ENCODE measurements at regions not wholly inside any gene's neighbourhood (a gene's known extent, or its start where the extent isn't known, plus 50 kb on each side); places are given as distances from the start of the nearest gene placed in this dataset.

- no peak for DNase-seq
Observed at GRCh38 chr4:89541998-89542397, 234.4 kb upstream of the GPRIN3 start.

- DNase-seq, result no peak
Observed at GRCh38 chr4:89539797-89540711, 232.5 kb upstream of the GPRIN3 start.

GRCh38 chr4:89539374-89539773 lies 231.8 kb upstream of the GPRIN3 start:
- no peak for DNase-seq

GRCh38 chr4:89538886-89539285 lies 231.3 kb upstream of the GPRIN3 start:
- DNase-seq, result no peak

DNA sequence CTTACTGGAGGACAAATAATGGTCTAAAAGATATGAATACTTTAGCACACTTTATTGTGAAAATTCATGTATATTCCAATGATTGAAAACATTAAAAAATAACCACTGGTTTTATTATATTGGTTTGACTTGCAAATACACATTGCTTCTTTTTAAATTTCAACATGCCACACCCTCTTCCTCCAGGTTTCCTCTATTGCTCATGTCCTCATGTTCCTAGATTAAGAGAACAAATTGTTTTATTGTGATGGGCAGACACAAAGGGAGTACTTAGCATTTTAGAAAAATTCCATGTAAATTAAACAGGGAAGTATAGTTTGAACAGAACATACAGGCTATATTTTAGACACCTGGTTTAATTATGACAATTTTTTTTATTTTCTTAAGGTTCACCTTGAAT lies 230.6 kb upstream of the GPRIN3 start:
- no peak for DNase-seq

DNA sequence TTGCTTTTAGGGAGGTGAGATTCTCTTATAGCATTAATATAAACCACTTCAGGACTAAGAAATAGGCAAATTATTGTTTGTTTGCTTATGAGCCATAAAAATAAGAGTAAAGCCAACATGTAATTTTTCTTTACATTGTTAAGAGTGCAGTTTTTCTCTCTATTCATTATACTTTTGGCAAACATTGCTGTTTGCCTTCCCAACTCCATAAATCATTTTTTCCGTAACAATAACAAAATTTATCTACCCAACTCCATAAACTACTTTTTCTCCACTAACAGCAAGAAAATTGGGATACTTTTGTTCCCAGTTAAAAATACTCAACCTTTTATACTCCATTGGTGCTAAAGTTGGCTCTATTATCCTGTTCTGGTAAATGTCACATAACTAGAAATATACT lies 229.7 kb upstream of the GPRIN3 start:
- no peak for DNase-seq

GRCh38 chr4:89535251-89535650 lies 227.7 kb upstream of the GPRIN3 start:
- DNase-seq, result no peak

GRCh38 chr4:89534356-89534755 lies 226.8 kb upstream of the GPRIN3 start:
- no peak for DNase-seq

GRCh38 chr4:89531932-89532640 lies 224.5 kb upstream of the GPRIN3 start:
- no peak for DNase-seq

GRCh38 chr4:89528526-89529133 lies 221.0 kb upstream of the GPRIN3 start:
- no peak for DNase-seq

GRCh38 chr4:89521826-89522225 lies 214.2 kb upstream of the GPRIN3 start:
- no peak for DNase-seq

DNA sequence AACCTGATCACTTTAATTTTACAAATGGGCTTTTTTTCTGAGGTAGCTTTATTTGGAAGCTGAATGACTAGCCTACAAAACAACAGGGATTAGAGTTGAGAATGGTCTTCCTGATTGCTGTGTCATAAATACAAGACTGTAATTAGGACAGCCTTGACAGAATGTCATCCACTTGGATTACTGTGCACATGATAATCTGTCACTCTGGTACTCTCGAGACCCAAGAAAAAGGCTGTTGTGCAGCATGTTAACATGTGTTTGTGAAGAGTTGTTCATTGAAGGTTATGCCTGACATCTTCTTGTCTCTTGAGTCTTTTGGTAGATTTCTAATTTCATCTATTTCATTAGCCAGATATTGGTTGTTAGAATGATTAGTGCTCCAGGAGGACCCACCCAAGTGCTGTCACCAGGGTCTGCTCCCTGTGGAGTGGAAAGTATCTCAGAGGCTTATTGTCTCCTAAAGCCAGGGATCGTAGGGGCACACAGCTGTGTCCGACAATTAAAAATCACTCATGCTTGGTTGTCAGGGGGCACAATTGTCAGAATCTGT lies 212.2 kb upstream of the GPRIN3 start:
- no peak for DNase-seq

DNA sequence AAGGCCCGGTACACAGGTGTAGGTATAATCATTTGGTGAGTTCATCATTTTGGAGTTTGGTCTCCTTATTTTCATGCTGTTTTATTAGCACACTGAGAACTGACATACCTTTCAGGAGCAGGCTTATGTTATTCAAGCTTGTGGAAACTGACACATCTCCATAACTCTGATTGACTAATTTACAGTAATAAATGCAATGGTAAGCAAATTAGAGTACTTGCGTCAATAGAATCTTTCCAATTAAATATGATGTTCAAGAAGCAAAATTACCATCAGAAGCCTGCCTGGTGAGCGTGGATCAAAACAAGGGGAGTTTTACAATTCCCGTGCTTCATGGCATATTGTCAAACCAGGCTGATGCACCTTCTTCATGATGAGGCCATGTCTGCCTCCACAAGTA lies 210.7 kb upstream of the GPRIN3 start:
- no peak for DNase-seq

DNA sequence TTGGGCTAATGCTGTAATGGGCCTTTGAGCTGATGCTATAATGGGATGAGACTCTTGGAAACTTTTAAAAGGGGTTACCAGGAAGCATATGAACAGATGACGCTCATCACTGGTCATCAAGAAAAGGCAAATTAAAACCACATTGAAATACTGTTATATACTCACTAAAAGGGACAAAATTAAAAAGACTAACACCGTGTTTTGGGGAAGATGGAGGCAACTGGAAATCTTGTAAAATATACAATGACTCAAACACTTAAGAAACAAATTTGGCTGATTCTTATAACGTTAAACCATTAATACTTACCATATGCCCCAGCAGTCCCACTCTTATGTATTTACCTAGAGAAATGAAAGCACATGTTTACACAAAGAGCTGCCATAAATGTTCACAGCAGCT lies 207.2 kb upstream of the GPRIN3 start:
- DNase-seq, result no peak

DNA sequence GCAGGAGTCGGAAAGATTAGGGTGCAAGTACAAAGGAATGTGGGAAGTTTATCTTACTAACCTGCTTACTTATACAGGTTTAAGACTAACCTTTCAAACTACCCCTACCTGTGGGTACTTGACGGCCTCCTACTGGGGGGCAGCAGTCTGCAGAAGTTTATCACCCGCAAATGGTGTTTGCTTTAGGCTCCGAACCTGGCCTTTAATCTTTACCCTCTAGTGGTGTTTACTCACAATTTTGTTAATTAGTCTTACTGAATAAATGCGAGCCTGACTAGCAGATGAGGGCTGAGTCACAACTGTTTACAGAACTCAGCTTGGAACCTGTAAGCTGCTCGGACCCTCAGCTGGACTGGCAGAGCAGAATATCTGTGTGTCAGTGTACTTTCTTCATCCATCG lies 204.2 kb upstream of the GPRIN3 start:
- DNase-seq, result no peak

- no peak for DNase-seq
Observed at GRCh38 chr4:89509708-89510281, 202.2 kb upstream of the GPRIN3 start.

GRCh38 chr4:89506866-89507491 lies 199.4 kb upstream of the GPRIN3 start:
- no peak for DNase-seq

DNA sequence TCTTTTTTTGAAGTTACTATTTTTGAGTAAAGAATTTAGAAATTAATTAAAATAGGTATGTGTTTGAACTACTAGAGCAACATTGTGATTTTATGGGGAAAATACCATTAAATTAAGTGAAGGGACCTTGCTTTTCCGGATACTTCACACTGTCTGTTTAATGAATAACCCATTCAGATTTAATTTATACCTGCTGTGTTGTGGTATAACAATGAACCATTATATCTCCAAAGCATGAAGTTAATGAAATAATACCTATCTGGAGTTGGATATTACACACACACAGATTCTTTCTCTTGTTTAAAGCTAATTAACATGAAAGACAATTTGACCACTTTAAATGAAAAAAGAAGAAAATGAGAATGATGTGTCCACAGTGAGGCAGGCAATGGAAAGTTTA lies 195.0 kb upstream of the GPRIN3 start:
- DNase-seq, result no peak

- no peak for DNase-seq
Observed at GRCh38 chr4:89497517-89498308, 190.1 kb upstream of the GPRIN3 start.

- no peak for DNase-seq
Observed at GRCh38 chr4:89496851-89497250, 189.3 kb upstream of the GPRIN3 start.

- DNase-seq, result no peak
Observed at GRCh38 chr4:89493367-89493766, 185.8 kb upstream of the GPRIN3 start.

GRCh38 chr4:89492581-89493071 lies 185.0 kb upstream of the GPRIN3 start:
- no peak for DNase-seq
